ENCODE measurements at regions not wholly inside any gene's neighbourhood (a gene's known extent, or its start where the extent isn't known, plus 50 kb on each side); places are given as distances from the start of the nearest gene placed in this dataset.
"Not testable (repeated sequence)": the region's sequence is repeated elsewhere in the genome, so short reads cannot be mapped to it uniquely, and the experiment has no call there.

DNA sequence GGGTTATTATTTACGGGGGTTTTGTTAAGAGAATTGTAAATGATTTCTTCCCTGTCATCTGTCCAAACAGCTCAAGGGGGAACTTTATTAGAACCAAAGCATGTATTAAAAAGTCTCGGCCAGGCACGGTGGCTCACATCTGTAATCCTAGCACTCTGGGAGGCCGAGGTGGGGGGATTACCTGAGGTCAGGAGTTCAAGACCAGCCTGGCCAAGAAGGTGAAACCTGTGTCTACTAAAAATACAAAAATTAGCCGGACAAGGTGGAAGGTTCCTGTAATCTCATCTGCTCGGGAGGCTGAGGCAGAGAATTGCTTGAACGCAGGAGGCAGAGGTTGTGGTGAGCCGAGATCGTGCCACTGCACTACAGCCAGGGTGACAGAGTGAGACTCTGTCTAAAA lies 4486.6 kb upstream of the OR11H1 start:
- TF ChIP-seq, protein P1, sequence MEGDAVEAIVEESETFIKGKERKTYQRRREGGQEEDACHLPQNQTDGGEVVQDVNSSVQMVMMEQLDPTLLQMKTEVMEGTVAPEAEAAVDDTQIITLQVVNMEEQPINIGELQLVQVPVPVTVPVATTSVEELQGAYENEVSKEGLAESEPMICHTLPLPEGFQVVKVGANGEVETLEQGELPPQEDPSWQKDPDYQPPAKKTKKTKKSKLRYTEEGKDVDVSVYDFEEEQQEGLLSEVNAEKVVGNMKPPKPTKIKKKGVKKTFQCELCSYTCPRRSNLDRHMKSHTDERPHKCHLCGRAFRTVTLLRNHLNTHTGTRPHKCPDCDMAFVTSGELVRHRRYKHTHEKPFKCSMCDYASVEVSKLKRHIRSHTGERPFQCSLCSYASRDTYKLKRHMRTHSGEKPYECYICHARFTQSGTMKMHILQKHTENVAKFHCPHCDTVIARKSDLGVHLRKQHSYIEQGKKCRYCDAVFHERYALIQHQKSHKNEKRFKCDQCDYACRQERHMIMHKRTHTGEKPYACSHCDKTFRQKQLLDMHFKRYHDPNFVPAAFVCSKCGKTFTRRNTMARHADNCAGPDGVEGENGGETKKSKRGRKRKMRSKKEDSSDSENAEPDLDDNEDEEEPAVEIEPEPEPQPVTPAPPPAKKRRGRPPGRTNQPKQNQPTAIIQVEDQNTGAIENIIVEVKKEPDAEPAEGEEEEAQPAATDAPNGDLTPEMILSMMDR (optimal IDR thresholded peaks at IDR 0.05 in 1 of 3, IDR thresholded peaks at IDR 0.05 in 1 of 3, conservative IDR thresholded peaks at IDR 0.05 in 1 of 3; ENCODE audit: extremely low read depth in 1 of 3, insufficient read depth in 2 of 3, low read length in 3 of 3), result not testable (repeated sequence)
- TF ChIP-seq EZH2 (IDR thresholded peaks at IDR 0.05; ENCODE audit: low read length), result not testable (repeated sequence)

Measured in keratinocyte (primary cell).